D721Med (cell line): ENCODE measurements at regions not wholly inside any gene's neighbourhood (a gene's known extent, or its start where the extent isn't known, plus 50 kb on each side); places are given as distances from the start of the nearest gene placed in this dataset.
"Not testable (repeated sequence)": the region's sequence is repeated elsewhere in the genome, so short reads cannot be mapped to it uniquely, and the experiment has no call there.

ENCODE experiments used
- DNase-seq: peaks from one replicate; pipeline ENCODE4 v3.0.0; 2011; ENCODE audit warnings: low spot score; ENCODE audit not compliant: insufficient read length
- FAIRE-seq: peaks from 2 replicates; lab custom pipeline; 2011; peaks lifted over from hg19 to GRCh38; lab: Jason Lieb, UNC
- TF ChIP-seq, protein P1 (sequence below): IDR thresholded peaks from 2 replicates; pipeline ENCODE4 v1.5.1; 2012; ENCODE audit warnings: mild to moderate bottlenecking, control low read depth; ENCODE audit not compliant: insufficient read depth; ENCODE audit errors: missing control alignments

DNA sequence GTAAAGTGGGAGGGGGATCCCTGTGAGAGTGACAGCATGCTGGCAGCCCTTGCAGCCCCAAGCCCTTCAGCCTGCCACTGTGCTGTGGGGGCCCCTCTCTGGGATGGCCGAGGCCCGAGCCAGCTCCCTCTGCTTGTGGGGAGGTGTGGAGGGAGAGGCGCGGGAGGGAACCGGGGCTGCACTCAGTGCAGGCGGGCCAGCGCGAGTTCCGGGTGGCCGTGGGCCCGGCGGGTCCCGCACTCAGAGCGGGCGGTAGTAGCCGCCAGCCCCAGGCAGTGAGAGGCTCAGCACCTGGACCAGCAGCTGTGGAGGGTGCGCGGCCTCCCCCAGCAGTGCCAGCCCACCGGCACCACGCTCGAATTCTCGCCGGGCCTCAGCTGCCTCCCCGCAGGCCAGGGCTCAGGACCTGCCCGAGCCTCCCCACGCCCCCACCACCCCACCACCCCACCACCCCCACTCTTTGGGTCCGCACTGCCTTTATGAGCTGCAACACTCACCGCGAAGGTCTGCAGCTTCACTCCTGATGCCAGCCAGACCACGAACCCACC, 208.1 kb downstream of the CDH19 start:
- FAIRE-seq: no peak
- no peak for DNase-seq

DNA sequence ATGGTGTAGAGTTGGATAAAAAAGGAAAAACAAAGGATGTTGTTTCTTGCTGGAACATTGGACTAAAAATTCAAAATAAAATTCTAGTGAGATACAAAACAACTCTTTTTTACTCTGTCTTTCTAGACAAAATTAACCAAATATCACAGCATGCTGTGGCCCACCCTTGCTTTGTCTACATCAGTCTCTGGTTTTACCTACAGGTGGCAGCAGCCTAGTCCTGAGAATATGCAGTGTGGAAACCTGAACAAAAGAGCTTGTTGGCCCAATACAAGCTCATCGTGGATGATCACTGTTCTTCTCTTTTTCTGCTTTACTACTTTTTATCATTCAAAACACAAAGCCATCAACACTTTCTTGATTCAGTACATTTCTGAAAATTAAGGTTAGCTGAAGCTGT, 210.4 kb downstream of the CDH19 start:
- FAIRE-seq: no peak
- TF ChIP-seq, protein P1, sequence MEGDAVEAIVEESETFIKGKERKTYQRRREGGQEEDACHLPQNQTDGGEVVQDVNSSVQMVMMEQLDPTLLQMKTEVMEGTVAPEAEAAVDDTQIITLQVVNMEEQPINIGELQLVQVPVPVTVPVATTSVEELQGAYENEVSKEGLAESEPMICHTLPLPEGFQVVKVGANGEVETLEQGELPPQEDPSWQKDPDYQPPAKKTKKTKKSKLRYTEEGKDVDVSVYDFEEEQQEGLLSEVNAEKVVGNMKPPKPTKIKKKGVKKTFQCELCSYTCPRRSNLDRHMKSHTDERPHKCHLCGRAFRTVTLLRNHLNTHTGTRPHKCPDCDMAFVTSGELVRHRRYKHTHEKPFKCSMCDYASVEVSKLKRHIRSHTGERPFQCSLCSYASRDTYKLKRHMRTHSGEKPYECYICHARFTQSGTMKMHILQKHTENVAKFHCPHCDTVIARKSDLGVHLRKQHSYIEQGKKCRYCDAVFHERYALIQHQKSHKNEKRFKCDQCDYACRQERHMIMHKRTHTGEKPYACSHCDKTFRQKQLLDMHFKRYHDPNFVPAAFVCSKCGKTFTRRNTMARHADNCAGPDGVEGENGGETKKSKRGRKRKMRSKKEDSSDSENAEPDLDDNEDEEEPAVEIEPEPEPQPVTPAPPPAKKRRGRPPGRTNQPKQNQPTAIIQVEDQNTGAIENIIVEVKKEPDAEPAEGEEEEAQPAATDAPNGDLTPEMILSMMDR: no peak
- DNase-seq: no peak

More for the DNA sequence above, 208.1 kb downstream of the CDH19 start:
- TF ChIP-seq, protein P1: no peak

DNA sequence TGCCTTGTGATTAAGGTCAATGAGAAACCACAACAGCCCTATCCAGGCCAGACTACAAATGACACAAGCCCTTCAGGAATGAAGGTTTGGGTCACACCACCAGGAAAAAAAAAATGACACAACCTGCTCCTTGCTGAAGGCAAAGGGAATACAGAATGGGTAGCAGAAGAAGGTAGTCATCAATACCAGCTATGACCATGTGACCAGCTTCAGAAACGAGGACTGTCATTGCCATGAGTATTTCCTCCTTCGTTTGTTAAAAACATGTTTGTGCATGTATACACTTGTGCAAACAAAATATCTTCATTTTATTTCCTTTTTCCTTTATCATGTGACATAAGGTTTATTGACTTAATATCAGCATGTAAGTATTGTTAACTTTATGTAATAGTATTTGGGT, 226.6 kb downstream of the CDH19 start:
- FAIRE-seq (no peak), DNase-seq (no peak)
- TF ChIP-seq, protein P1: no peak

DNA sequence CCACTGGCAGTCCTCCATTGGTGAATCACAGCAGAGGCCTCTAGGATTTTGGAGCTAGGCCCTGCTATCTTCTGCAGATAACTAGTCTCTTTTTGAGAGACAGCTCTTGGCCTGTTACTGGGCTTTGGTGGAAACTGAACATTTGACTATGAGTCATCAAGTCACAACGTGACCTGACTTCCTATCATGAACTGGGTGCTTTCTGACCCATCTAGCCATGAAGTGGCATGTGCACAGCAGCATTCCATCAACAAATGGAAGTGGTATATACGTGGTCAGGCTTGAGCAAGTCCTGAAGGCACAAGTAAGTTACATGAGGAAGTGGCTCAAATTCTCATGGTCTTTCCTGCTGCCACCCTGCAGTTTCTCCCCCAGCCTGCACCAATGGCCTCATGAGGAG, 228.5 kb downstream of the CDH19 start:
- not testable (repeated sequence) for DNase-seq
- FAIRE-seq: peak; percentile 53

DNA sequence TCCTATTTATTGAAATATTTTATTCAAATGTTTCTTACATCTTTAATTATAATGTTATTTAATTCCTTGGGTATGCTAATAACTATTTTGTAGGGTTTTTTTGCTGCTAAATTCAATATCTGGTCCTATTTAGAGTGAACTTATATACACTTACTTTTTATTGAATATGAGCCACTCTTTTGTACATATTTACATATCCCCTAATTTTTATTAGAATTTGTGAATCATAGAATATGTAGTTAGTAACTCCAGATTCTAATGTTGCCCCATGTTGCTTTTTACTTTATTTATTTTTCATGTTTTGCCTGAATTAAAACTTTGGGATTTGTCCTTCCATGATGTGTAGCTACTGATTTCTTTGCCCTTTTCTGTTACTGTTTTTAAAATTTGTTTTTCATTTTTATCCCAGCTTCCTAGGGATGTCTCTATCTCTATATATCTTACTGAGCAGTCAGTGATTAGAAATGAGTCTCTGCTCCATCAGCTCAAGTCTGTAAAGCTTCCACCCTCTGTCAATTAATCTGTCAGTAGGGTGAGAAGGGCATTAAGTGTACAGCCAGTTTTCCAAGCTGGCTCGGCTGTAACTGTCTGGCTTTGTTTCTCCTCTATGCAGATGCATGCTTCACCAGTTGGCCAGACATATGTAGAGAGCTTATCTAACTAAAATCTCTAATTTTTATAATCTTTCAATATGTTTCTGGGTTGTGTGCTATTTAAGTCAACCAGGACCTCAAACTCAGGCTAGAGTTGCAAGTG, 256.9 kb downstream of the CDH19 start:
- FAIRE-seq (peak; percentile 100), DNase-seq (peak; percentile 36)
- TF ChIP-seq, protein P1: no peak

DNA sequence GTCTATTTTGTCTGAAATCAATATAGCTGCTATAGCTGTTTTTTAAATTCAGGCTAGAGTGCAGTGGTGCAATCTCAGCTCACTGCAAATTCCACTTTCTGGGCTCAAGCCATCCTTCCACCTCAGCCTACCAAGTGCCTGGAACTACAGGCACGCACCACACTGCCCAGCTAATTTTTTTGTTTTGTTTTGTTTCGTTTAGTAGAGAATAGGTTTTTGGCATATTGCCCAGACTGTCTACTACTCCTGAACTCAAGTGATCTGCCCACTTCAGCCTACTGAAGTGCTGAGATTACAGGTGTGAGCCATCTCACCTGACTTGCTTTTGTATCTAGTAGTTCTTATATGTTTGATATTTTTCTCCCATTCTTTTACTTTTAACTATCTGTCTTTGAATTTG, 259.7 kb downstream of the CDH19 start:
- TF ChIP-seq, protein P1: no peak
- FAIRE-seq (no peak), DNase-seq (no peak)

DNA sequence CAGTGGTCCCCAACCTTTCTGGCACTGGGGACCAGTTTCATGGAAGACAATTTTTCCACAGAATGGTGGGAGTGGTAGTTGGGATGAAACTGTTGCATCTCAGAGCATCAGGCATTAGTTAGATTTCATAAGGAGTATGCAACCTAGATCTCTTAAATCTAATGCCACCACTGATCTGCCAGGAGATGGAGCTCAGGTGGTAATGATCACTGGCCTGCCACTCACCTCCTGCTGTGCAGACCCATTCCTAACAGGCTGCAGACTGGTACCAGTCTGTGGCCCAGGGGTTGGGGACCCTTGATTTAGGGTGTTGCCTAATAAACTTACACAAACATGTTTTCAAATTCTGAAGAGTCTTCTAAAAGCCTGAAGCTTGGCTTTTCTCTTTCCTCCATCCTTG, 261.3 kb downstream of the CDH19 start:
- TF ChIP-seq, protein P1: no peak
- DNase-seq: no peak
- no peak for FAIRE-seq
